ENCODE measurements at regions not wholly inside any gene's neighbourhood (a gene's known extent, or its start where the extent isn't known, plus 50 kb on each side); places are given as distances from the start of the nearest gene placed in this dataset.

DNA sequence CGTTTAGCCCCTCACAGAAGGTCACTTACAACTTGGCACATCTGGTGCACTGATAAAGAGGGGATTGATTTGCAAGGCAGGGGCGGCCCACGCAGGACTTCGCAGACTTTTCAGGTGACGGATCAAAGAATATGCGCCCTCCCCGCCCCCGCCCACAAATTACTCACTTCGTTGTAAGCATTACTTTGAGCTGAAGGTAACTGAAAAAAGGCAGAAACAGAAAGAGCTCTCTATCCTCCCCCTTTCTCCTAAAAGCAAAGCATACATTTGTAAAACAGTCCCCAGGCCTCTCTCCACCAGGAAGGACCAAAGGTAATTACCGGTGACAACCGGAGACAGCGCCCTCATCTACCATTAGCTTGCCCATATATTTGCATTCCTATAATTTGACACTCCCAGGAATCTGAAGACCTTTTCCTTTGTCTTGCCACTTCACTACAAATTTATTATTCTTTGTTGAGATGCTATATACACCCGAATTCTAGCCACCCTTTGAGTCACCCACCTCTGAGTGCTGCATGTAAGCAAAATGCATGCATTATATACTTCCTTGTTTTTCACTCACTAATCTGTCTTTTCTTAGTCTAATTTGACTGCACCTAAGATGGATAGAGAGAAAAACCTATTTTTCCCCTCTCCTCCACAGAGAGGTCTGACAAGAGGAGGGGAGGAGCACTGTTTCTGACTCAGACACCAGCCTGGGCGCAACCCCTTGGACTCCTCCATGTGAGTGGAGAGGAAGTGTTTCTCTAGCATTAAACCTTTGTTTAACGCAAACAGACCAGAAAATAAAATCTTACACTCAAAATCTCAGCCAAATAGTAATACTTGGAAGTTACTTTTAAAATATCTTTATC lies 74.7 kb upstream of the SPIN1 start:
- TF ChIP-seq GATA2 (IDR thresholded peaks at IDR 0.05; ENCODE audit: low read depth, low read length) (no peak), GATA3 (IDR thresholded peaks at IDR 0.05; ENCODE audit: low read depth, low read length) (no peak)

Data from SH-SY5Y (cell line).